HG02642 (cell line): ENCODE measurements at regions not wholly inside any gene's neighbourhood (a gene's known extent, or its start where the extent isn't known, plus 50 kb on each side); places are given as distances from the start of the nearest gene placed in this dataset.

Experiments
- ATAC-seq: cut with Tn5 transposase; IDR thresholded peaks from one replicate; pipeline ENCODE4 v1.9.1; 2021; ENCODE audit warnings: mild to moderate bottlenecking; ENCODE audit not compliant: unreplicated experiment, poor library complexity

DNA sequence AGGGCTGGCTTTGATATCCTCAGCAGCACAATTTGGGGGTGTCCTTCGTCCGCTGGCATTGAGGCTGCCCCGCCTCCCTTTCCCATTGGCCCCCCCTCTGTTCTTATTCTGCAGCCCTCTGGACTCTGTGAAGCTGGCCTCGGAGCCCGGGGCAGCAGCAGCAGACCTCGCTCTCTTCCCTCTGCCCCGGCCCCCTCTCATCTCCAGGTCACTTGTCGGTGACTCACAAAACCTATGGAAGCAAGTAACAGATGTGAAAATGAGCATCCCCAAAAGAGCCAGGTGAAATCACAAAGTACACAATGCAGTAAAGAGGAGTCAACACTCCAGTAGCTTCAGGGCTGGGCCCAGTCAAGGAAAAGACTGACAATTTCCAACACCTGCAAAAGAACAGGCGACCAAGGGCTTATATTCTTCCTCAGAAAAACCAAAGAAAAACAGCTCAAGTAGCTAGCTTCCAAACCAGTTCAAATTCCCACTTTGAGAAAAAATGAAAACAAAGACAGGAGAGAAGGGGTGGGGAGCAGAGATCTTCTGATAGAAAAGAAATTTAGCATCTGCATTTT lies 97.5 kb downstream of the ZNF608 start:
- no peak for ATAC-seq

GRCh38 chr5:124647352-124647751 lies 99.1 kb downstream of the ZNF608 start:
- no peak for ATAC-seq

DNA sequence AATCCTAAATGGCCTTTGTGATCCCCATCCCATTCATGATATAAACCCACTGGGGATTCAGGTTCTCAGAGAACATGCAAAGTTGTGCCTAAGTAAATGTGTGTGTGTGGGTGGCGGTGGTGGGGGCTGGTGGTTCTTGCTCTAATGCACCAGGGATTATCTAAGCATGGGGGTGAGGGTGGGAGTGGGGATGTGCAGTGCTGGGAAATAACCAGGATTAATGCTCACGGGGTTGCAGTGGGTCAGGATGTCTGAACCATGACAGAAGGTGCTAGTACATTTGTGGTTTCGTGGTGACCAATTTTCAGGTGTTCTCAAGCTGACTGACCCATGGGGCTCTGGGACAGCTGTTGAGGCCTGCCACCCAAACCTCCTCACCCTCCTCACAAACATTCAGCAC lies 101.0 kb downstream of the ZNF608 start:
- ATAC-seq: no peak

- no peak for ATAC-seq
Observed at GRCh38 chr5:124644582-124644981, 101.9 kb downstream of the ZNF608 start.

DNA sequence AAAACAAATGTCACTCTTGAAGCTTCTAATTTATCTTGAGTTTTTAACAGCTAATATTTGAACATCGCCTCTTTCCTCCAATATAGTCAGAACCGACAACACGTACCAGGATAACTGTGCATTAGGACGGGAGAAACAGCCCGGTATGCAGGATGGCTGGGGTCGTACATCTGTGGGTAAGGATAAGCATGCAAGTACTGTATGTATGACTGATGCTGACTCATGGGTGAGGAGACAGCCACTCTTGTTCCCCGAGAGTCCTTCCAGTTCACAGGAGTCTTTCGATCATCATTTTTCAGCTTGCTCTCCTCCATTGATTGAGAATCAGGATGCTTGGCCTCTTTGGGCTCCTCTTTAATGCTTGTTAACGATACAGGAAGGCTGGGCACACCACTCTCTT lies 102.3 kb downstream of the ZNF608 start:
- no peak for ATAC-seq

DNA sequence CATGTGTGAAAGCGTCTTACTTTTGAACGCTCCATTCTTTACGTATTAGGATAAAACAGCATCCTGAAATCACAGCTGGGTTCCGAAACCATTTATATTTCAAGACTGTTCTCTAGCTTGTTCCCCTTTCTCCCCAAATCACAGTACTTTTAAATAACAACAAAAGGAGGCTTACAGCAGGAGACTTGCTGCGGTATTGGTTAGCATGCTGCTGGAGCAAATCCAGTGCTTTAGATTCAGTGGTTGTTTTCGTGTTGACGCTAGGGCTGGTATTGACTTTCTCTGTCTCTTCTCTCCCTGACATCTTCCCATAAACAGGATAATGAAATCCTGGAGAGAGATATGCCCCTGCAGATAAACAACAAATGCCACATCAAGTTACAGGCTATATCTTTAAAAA lies 103.1 kb downstream of the ZNF608 start:
- no peak for ATAC-seq

- ATAC-seq: no peak
Observed at GRCh38 chr5:124642151-124642550, 104.3 kb downstream of the ZNF608 start.

DNA sequence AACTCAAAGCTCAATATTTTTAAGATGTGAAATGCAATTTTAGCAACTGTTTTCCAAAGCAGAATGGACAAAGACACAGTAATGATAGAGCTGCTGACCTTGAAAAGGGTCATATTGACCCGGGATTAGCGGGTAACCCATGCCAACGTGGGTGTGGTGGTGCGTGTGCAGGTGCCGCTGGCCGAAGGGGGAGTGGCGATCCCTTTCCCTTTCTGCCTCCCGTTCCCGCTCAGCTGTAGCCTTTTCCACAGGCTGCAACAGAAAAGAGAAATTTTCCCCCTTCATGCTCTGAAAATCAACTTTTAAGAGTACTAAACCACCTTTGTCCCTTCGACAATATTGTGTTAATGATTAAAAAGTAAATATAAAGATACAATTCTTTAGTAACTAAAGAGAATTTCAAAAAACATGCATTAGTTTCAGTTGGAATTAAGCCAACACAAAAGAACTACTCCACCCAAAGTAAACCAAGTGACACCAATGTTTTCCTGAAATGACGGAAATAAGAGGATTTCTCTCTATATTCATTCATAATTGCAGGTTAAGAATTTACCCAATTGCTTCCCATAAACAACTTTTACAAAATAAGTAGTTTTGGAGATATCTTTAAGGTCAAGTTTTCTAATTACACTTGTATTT lies 105.2 kb downstream of the ZNF608 start:
- ATAC-seq: no peak

DNA sequence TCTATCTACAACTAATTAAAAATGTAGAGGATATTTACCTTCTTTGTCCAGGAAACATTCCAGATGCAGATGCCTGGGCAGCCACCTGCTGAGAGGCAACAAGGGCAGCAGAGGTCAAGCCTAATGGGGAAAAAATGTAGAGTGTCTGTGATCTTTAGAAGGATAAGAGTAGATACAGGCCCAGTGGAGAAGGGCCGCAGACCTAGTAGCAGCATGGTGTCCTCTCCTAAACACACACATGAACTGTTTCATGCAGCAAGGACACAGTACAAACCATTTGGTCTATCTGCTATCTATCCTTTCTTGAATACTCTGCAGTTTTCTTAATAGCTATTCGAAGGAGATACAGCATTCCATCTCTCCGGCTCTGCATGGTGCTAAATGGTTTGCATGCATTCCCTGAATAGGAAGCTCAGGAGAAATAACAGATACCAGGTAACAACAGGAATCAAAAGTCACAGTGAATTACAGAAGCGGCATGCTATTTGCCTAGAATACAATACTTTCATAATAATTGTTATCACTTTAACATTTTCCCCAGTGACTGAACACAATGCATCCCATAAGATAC lies 107.3 kb downstream of the ZNF608 start:
- ATAC-seq: no peak

DNA sequence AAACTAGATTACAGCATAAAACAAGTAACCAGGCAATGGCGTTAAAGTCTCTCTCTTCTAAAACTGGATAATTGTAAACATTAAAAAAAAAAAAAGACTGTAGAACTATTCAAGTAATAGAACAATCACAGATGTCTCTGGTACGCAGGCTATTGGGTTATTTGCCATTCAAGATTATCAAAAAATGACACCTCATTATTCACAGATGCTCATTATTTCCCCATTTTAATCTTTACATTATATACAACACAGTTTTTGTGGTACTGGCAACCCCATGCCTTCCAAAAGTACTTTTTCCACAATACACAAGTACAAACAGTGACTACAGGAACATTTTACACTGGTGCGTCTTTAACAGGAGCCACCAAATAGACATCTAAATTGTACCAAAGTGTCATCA lies 109.4 kb downstream of the ZNF608 start:
- ATAC-seq: no peak

DNA sequence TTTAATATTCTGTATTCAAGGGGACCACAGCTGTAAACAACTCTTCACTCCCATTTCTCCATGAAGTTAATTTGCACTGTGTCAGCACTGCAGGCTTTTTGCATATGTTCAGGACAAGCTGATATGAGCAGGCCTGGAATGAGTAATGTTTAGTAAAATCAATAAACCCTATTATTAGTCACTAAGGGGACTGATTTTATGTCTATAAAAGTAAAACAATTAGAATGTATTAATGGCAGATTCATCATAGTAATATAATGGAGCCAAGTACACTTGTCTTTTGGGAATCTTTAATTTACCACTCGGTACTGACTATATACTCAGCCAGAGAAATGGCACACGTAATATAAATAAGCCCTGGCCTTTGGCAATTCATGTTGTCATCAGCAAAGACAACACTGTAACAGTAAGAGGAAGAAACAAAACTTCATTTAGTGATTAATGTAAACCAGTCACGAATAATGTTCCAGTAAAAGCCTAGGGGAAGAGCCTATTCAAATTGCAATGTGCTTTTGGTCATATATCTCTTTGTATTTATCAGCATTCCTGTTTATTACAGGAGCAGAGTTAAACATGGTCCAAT lies 111.6 kb downstream of the ZNF608 start:
- no peak for ATAC-seq

GRCh38 chr5:124634228-124634739 lies 112.2 kb downstream of the ZNF608 start:
- ATAC-seq: no peak

DNA sequence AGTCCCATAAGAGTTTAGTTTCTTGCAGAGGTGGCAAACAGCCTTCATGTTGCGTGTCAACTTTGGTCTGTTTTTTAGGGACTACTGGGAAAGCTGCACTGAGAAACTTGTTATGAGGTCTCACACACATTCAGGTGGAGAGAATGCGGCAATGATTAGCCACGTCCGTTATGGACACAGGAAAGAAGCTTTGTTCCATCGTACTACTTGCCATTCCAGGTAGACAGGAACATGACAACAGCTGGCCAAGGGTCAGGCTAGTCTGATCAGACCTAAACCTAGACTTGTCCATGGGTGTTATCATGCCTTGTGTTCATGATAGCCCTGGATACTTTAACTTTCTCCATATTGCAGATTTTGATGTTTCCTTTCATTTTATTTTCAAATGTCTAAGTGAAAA lies 113.2 kb downstream of the ZNF608 start:
- no peak for ATAC-seq

- no peak for ATAC-seq
Observed at GRCh38 chr5:124631874-124632550, 114.4 kb downstream of the ZNF608 start.

- ATAC-seq: peak; percentile 84
Observed at GRCh38 chr5:124630767-124631704, 115.4 kb downstream of the ZNF608 start.

- no peak for ATAC-seq
Observed at GRCh38 chr5:124628721-124629596, 117.5 kb downstream of the ZNF608 start.

- ATAC-seq: no peak
Observed at GRCh38 chr5:124627815-124628595, 118.4 kb downstream of the ZNF608 start.

DNA sequence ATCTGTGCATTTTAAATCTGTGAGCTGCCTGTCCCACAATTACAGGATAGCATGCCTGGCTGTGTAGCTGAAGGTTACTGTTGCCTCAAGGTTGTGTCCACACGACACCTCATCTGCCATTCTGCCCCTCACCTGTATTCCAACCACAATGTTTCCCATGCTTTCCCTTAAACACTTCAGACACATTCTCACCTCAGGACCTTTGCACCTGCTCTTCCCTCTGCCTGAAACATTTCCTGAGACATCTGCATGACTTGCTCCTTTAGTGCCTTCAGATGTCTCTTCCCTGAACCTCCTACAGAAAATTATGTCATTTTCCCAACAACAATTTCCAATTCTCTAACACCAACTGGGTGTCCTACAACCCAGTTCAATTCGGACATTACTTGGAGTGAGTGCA lies 120.4 kb downstream of the ZNF608 start:
- ATAC-seq: no peak
